NCI-H345 (cell line): ENCODE measurements at regions not wholly inside any gene's neighbourhood (a gene's known extent, or its start where the extent isn't known, plus 50 kb on each side); places are given as distances from the start of the nearest gene placed in this dataset.

Experiments used
- DNase-seq: peaks from one replicate; lab custom pipeline; 2025; lab: John Stamatoyannopoulos, UW

DNA sequence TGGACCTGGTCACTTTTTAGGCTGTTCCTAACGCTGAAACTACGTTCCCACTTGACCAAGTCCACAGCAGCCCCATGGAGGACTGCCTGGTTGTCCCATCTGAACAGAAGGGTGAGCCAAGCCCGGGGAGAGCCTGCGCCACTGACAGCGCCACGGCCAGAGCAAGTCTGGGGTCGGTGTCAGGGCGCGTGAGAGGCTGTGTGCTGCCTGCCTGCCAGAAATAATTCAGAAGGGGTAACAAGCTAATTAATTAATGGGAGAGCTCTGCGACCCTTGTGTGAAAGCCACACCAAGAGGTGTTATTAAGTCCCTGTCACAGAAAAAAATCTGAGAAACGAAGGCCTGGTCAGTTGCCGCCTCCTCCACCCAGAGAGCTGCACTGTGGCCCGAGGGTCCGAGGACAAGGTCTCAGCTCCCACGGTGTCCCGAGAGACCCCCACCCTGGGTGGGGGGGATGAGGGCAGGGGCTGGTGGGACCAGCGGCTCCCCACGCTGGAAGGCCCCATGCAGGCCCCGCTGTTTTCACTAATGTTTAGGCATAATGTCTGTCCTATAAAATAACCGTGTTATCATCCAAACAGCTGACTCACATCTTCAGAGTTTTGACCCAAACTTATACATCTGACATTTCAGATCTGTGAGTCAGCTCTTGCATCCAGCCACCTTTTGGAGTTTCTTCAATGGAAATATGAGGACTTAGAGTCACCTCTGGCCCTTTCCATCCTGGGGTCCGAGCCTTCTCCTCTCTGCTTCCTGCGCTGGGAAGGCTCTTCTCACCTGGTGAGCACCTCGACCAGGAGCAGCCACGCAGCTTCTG is 58.5 kb downstream of the DLL1 start:
- no peak for DNase-seq

DNA sequence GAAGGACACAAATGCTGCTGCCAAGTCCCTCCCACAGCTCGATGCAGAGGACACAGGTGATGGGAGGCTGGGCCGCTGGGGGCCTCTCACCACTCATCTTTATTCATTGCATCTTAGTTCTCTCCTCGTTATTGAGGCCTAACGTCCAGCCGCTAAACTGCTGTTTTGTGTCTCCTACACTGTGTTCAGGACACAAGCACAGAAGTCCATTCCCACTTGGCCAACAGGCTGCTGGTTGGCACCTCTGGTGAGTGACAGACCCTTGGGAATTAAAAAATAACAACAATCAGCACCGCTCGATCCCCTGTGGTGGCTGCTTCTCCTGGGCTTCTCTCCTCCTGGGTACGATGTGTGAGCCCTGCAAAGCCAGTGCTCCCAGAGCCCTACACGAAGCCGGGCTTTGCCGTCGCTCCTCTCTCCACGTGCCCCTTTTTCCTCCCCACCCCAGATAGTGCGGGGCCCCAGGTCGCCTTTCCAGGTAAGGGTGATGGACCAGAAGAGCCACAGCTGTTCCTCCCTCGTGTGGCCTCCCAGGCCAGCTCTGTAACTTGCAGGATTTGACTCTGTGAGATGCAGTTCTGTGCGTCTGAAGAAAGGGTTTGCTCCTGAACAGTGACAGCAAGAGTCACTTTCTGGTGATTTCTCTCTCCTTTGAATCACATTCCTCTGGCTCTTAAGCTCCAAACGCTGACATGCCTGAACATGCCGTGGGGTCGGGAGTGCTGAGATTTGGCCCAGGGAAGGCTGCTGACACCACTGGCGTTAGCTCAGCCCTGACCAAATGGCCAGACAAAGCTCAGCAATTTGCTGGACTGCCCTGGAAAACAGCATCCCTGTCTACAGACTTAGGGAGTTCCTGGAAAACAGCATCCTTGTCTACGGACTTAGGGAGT is 59.3 kb downstream of the DLL1 start:
- no peak for DNase-seq

DNA sequence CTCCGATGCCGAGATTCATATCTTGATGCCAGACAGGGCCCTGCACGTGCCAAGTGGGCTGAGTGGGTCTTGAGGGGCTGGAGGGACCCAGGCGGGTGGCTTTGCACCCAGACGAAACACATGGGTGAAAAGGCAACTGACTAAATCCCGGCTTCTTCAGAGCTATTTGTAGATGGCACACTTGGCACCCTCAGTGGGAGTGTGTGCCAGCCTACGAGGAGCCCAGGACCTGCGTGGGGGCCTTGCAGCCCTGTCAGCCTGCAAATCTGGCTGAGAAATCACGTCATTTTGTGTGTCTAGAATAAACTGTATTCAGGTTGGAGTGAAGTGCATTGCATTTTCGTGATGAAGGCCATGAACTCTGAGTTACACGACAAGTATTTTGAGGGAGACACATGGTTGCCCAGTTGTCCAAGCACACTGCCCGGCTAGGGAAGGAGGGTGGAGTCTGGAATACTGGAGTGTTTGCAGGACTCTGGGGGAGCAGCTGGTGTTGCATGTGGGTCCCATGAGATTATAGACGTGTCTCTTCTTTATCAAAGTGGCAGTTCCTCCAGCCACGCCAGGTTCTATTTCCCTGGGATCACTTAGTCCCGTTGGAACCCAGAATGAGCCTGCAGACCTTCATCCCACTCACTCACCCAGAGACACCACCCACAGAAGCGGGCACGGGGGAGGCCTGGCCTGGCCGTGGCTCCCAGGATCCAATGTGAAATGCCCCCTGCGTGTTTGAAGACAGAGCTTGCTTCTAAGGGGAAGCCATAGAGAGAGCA is 60.2 kb downstream of the DLL1 start:
- DNase-seq, result no peak

DNA sequence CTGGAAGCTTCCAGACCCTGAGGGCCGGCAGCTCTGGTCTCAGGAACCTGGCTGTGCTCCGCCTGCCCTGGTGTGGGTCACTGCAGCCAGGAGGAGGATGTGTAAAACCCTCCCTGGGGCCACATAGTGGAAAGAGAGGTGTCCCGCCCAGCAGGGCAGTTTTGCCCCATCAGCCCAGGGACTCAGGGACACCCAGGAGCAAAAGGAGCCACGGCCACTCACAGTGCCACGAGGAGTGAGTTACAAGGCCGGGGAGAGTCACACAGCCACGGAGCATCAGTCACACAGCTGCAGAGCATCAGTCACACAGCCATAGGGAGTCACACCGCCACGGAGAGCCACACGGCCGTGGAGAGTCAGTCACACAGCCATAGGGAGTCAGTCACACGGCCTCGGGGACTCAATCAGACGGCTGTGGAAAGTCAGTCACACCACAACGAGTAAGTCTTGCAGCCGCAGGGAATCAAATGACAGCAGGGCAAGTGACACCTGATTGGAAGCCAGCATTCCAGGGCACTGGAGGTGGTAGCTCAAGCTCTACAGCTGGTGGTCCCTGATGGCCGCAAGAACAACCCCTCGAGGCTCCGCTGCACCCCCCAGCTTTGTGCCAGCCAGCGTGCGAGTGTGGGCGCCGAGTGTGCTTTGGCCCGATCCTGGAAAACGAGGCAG is 60.9 kb downstream of the DLL1 start:
- DNase-seq, result no peak

- DNase-seq, result no peak
These were observed 61.5 kb downstream of the DLL1 start for GRCh38 chr6:170229396-170229795.

GRCh38 chr6:170228946-170229310 is 62.0 kb downstream of the DLL1 start:
- DNase-seq, result no peak

GRCh38 chr6:170227996-170228945 is 62.6 kb downstream of the DLL1 start:
- no peak for DNase-seq

DNA sequence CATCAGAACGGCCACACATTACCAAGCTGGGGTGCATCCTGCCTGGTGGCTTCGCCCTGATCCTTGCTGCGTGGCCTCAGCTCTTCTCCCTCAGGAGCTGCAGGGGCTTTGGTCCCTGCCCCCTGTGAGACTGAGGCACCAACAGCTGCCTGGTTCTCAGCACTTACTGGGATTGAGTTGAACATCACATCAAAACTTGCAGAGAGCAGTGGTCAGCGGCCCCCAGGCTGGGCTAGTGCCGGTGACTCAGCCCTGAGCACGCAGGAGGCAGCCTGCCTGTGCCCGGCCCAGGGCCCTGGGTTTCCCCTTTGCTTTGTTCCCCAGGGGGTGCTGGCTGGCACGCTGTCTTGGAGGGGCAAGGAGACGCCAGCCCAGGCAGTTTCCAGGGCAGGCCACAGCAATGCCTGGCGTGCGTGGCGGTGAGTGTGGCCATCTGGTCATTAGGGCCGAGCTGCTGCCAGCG is 63.3 kb downstream of the DLL1 start:
- DNase-seq, result no peak

- DNase-seq, result no peak
These were observed 64.2 kb downstream of the DLL1 start for GRCh38 chr6:170226647-170227046.

- no peak for DNase-seq
These were observed 64.9 kb downstream of the DLL1 start for GRCh38 chr6:170225852-170226417.

DNA sequence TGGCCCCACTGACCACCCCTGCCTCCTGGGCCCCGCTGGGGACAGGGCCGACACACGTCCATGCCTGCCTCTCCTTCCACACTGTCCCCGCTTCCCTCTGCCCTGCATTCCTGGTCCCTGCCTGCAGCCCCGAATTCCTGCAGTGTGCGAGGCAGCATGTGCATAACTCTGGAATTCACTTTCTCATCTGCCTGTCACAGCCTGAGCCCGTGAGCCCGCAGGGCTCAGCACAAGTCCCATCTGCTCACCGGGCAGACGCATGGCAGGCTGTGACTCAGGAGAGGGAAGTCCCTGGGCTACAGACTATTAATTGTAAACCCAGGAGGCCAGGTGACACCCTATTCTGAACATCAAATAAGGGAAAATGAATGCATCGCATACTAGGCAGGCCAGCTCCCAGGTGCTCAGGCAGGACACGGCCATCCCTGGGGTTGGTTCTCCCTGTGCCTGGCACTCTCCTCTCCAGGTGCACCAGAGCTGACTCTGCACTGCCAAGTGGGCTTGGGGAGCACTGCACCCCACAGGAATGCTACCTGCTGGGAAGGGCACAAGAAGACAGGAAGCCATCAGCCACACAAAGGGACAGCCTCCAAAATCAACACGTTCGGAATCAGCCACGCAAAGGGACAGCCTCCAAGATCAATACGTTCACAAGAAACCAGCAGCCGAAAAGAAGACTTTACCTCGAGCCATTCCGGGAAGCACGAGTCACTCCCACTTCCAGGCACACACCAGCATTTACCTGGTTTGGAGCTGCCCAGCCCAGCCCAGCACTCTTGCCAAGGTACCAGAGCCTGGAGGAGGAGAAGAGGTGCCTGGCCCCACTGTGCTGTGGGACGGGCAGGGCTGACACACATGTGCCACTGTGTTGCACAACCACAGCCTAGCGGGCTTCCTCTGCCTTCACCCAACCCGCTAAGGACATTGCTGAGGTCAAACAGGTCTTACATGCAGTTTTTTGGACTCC is 65.9 kb downstream of the DLL1 start:
- DNase-seq, result peak; percentile 13

DNA sequence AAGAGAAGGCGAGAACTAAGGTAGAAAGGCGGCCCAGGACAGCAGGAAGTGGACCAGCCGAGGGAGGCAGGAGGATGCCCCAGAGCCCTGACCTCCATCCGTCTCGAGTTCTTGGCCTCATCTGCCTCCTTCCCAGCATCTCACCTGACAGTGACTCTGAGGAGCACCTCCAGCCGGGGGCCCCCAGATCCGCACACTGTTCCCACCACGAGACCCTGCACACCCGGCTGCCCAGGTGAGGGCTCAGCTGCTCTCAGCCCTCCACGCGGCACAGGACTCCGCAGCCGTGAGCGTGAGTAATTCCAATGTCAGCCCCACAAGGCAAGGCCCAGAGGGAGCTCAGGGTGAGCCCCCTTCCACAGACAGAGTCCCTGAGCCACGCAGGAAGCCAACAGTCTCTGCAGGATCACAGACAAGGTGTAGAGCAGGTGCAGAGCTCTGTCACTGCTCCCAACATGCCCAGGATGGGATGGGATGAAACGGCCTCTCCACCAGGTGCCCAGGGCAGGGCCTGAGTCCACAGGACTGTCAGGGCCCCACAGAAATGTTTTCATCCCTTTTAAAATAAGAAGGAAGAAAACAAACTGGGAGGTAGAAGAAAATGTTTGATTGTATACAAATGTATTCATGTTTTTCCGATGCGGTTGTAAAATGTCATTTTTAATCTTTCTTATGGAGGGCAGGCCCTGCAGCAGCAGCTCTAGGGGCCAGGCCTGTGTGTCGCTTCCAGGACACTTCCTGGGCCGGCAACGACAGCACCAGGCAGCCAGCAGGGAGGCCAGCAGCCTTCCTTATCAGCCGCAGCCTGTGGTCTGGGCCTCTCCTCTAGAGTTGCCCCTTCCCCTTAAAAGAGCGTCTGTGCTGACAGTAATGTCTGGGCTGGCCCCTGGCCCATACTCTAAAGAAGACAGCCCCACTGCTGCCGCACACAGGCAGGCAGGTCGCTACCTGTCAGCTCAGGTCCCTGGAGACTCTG is 66.9 kb downstream of the DLL1 start:
- no peak for DNase-seq

- peak; percentile 38 for DNase-seq
These were observed 68.1 kb downstream of the DLL1 start for GRCh38 chr6:170222498-170223471.

DNA sequence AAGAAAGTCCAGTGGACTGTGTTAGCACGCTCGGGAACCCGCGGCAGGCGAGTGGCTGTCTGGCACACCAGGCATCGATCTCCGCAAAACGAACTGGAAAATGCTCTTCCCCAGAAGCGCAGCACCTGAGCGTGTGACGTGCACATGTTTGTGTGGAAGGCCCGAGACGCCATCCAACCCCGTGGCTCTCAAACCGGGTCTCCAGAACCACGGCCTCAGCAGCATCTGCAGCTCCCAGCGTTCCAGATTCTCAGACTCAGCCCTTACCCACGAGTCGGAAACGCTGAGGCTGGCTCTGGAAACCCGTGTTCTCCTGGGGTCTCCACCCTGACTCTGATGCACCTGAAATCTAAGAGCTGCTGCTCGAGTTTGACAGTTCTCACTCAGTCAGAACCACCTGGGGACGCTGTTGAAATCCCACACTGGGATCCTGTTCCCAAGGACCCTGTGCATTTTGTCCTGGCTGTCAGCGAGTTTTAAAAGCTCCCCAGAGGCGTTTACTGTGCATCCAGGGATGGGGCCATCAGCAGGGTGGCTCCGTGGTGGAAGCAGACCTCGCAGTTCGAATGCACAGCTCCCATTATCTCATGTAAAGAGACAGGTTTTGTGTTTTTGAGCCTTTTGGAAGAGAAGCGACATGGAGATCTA is 69.0 kb downstream of the DLL1 start:
- peak; percentile 55 for DNase-seq

DNA sequence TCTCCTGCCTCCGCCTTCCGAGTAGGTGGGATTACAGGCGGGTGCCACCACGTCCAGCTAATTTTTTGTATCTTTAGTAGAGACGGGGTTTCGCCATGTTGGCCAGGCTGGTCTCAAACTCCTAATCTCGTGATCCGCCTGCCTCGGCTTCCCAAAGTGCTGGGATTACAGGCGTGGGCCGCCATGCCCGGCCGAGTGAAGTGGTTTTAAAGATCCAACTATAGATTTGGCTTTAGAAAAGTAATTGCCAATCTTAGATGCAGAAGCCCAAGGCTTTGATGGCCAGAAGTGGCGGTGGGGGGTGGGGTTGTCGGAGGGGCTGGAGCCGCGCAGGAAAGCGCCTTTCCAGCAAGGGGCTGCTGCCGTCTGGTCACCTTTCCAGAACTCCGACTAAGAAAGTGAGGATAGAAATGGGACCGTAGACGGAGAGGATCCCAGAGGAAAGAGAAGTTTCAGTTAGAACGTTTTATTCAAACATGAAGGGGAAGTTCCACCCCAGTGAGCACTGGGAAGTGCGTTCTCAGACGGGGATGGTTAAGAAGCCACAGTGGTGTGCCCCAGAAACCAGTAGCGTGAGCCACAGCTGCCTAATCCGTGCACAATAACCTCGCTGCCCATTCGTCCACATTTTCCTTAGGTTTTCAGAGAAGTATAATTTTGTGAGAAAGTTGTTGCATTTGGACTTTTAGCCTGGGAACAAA is 69.7 kb downstream of the DLL1 start:
- DNase-seq, result no peak
